ENCODE measurements at regions not wholly inside any gene's neighbourhood (a gene's known extent, or its start where the extent isn't known, plus 50 kb on each side); places are given as distances from the start of the nearest gene placed in this dataset.

- DNase-seq (ENCODE audit: low spot score): no peak
- Histone ChIP-seq H3K9me3 (ENCODE audit: low read depth, low read length, poor library complexity, severe bottlenecking) (peaks cover 11% of the 10 kb centered on the region), H3K4me1 (ENCODE audit: insufficient read depth, low read length, poor library complexity, severe bottlenecking) (no peaks in the 10 kb centered on the region), H3K4me3 (ENCODE audit: low read depth, low read length, poor library complexity, severe bottlenecking) (no peak overlapping the region), H3K27me3 (replicated peaks; ENCODE audit: insufficient read depth, low read depth, low read length, poor library complexity) (no peaks in the 10 kb centered on the region), H3K36me3 (ENCODE audit: insufficient read depth, low read length, poor library complexity, severe bottlenecking) (no peaks in the 10 kb centered on the region), H3K27ac (ENCODE audit: low read depth, low read length, poor library complexity, severe bottlenecking) (no peak overlapping the region)
- TF ChIP-seq CTCF (conservative IDR thresholded peaks at IDR 0.05; ENCODE audit: low read depth, low read length): no peak
- no peak for TF ChIP-seq EZH2 (IDR thresholded peaks at IDR 0.05; ENCODE audit: borderline replicate concordance, low read depth, low read length, poor library complexity, severe bottlenecking)
- CTCF ChIA-PET: interaction anchor here (0.7 kb wide), 1 partner anchor 425 kb away, joined by 3 read pairs; no protein-coding TSS in a partner anchor
- intact Hi-C loops (cut with micrococcal nuclease; ENCODE audit: unreplicated experiment): no loop called here
- BruUV-seq (replicated peaks): no TSS peak
- POLR2A ChIA-PET (ENCODE audit: low non-redundant PET): no interaction called here
Observed at GRCh38 chr19:29092712-29093552, 120.0 kb downstream of the UQCRFS1 start.

GRCh38 chr19:29090783-29091526 lies 122.0 kb downstream of the UQCRFS1 start:
- peaks cover 4% of the 10 kb centered on the region for H3K9me3 ChIP-seq (ENCODE audit: low read depth, low read length, poor library complexity, severe bottlenecking)
- H3K4me3 ChIP-seq (ENCODE audit: low read depth, low read length, poor library complexity, severe bottlenecking): no peak overlapping the region
- TF ChIP-seq CTCF (conservative IDR thresholded peaks at IDR 0.05; ENCODE audit: low read depth, low read length) (no peak), EZH2 (IDR thresholded peaks at IDR 0.05; ENCODE audit: borderline replicate concordance, low read depth, low read length, poor library complexity, severe bottlenecking) (no peak)
- intact Hi-C loops (cut with micrococcal nuclease; ENCODE audit: unreplicated experiment): no loop called here
- BruUV-seq (replicated peaks): no TSS peak
- no peak overlapping the region for H3K27ac ChIP-seq (ENCODE audit: low read depth, low read length, poor library complexity, severe bottlenecking)
- H3K4me1 ChIP-seq (ENCODE audit: insufficient read depth, low read length, poor library complexity, severe bottlenecking): no peaks in the 10 kb centered on the region
- ChIA-PET CTCF (no interaction called here), POLR2A (ENCODE audit: low non-redundant PET) (no interaction called here)
- DNase-seq (ENCODE audit: low spot score): no peak
- H3K27me3 ChIP-seq (replicated peaks; ENCODE audit: insufficient read depth, low read depth, low read length, poor library complexity): no peaks in the 10 kb centered on the region
- H3K36me3 ChIP-seq (ENCODE audit: insufficient read depth, low read length, poor library complexity, severe bottlenecking): no peaks in the 10 kb centered on the region

- Histone ChIP-seq H3K36me3 (ENCODE audit: insufficient read depth, low read length, poor library complexity, severe bottlenecking) (no peaks in the 10 kb centered on the region), H3K4me3 (ENCODE audit: low read depth, low read length, poor library complexity, severe bottlenecking) (no peak overlapping the region), H3K27ac (ENCODE audit: low read depth, low read length, poor library complexity, severe bottlenecking) (no peak overlapping the region), H3K9me3 (ENCODE audit: low read depth, low read length, poor library complexity, severe bottlenecking) (peaks cover 4% of the 10 kb centered on the region), H3K27me3 (replicated peaks; ENCODE audit: insufficient read depth, low read depth, low read length, poor library complexity) (no peaks in the 10 kb centered on the region), H3K4me1 (ENCODE audit: insufficient read depth, low read length, poor library complexity, severe bottlenecking) (no peaks in the 10 kb centered on the region)
- no peak for DNase-seq (ENCODE audit: low spot score)
- no peak for TF ChIP-seq EZH2 (IDR thresholded peaks at IDR 0.05; ENCODE audit: borderline replicate concordance, low read depth, low read length, poor library complexity, severe bottlenecking)
- no peak for TF ChIP-seq CTCF (conservative IDR thresholded peaks at IDR 0.05; ENCODE audit: low read depth, low read length)
- ChIA-PET CTCF (no interaction called here), POLR2A (ENCODE audit: low non-redundant PET) (no interaction called here)
- intact Hi-C loops (cut with micrococcal nuclease; ENCODE audit: unreplicated experiment): no loop called here
- no TSS peak for BruUV-seq (replicated peaks)
Observed at GRCh38 chr19:29089315-29089870, 123.6 kb downstream of the UQCRFS1 start.
